Activated CD4-positive, alpha-beta T cell treated with anti-CD3 and anti-CD28 coated beads for 48 hours (primary cell): ENCODE measurements at regions not wholly inside any gene's neighbourhood (a gene's known extent, or its start where the extent isn't known, plus 50 kb on each side); places are given as distances from the start of the nearest gene placed in this dataset.

Experiments
- DNase-seq: peaks from one replicate; pipeline ENCODE4 v3.0.0-alpha.2; 2020

- DNase-seq: no peak
Observed at GRCh38 chr1:30192969-30193630, 530.3 kb downstream of the MATN1 start.

GRCh38 chr1:30191154-30191702 lies 532.2 kb downstream of the MATN1 start:
- DNase-seq: peak; percentile 41

- no peak for DNase-seq
Observed at GRCh38 chr1:30190511-30191153, 532.8 kb downstream of the MATN1 start.

GRCh38 chr1:30189818-30190500 lies 533.4 kb downstream of the MATN1 start:
- no peak for DNase-seq

- no peak for DNase-seq
Observed at GRCh38 chr1:30188999-30189398, 534.4 kb downstream of the MATN1 start.

GRCh38 chr1:30188329-30188728 lies 535.1 kb downstream of the MATN1 start:
- no peak for DNase-seq

GRCh38 chr1:30187413-30188023 lies 535.9 kb downstream of the MATN1 start:
- no peak for DNase-seq

GRCh38 chr1:30186586-30186985 lies 536.8 kb downstream of the MATN1 start:
- DNase-seq: no peak

GRCh38 chr1:30185809-30186208 lies 537.6 kb downstream of the MATN1 start:
- no peak for DNase-seq

GRCh38 chr1:30185313-30185712 lies 538.1 kb downstream of the MATN1 start:
- no peak for DNase-seq

- DNase-seq: no peak
Observed at GRCh38 chr1:30184393-30185141, 538.8 kb downstream of the MATN1 start.

- no peak for DNase-seq
Observed at GRCh38 chr1:30183895-30184294, 539.5 kb downstream of the MATN1 start.

- no peak for DNase-seq
Observed at GRCh38 chr1:30183006-30183405, 540.4 kb downstream of the MATN1 start.

- DNase-seq: no peak
Observed at GRCh38 chr1:30179942-30180543, 543.3 kb downstream of the MATN1 start.

GRCh38 chr1:30176477-30176876 lies 546.9 kb downstream of the MATN1 start:
- no peak for DNase-seq

GRCh38 chr1:30174499-30174898 lies 548.9 kb downstream of the MATN1 start:
- DNase-seq: no peak

GRCh38 chr1:30173560-30173959 lies 549.8 kb downstream of the MATN1 start:
- no peak for DNase-seq

GRCh38 chr1:30172757-30173156 lies 550.6 kb downstream of the MATN1 start:
- no peak for DNase-seq

- no peak for DNase-seq
Observed at GRCh38 chr1:30172299-30172694, 551.1 kb downstream of the MATN1 start.

- no peak for DNase-seq
Observed at GRCh38 chr1:30171537-30172298, 551.7 kb downstream of the MATN1 start.

GRCh38 chr1:30169269-30169668 lies 554.1 kb downstream of the MATN1 start:
- no peak for DNase-seq

GRCh38 chr1:30166174-30166573 lies 557.2 kb downstream of the MATN1 start:
- no peak for DNase-seq
